Sigmoid colon (tissue), 6 donors: ENCODE measurements at regions not wholly inside any gene's neighbourhood (a gene's known extent, or its start where the extent isn't known, plus 50 kb on each side); places are given as distances from the start of the nearest gene placed in this dataset.

Experiments used
- DNase-seq: peaks from one replicate; pipeline ENCODE4 v3.0.0-alpha.2; 2019
- H3K27ac ChIP-seq, 4 donors: fragments of 200-600 bp; sonication (generic); one replicate each; pipeline ENCODE4 v1.5.1; 2016 to 2019; ENCODE audit warnings: mild to moderate bottlenecking in 1 of 4
- H3K27me3 ChIP-seq, 3 donors: fragments of 200-600 bp; sonication (generic); one replicate each; pipeline ENCODE4 v1.5.1; 2019; ENCODE audit warnings: mild to moderate bottlenecking in 1 of 3
- H3K36me3 ChIP-seq, 4 donors: fragments of 200-600 bp; sonication (generic); one replicate each; pipeline ENCODE4 v1.5.1; 2016 to 2019
- H3K4me1 ChIP-seq, 4 donors: fragments of 200-600 bp; sonication (generic); one replicate each; pipeline ENCODE4 v1.5.1; 2017 to 2019
- H3K4me3 ChIP-seq, 4 donors: fragments of 200-600 bp; sonication (generic); one replicate each; pipeline ENCODE4 v1.5.1; 2017 to 2019; ENCODE audit warnings: mild to moderate bottlenecking in 2 of 4, moderate library complexity in 1 of 4
- H3K9me3 ChIP-seq, 4 donors: fragments of 200-600 bp in 3 of 4; sonication (generic) in 3 of 4; one replicate each; pipeline versions ENCODE4 v1.5.1 to v1.6.1; 2013 to 2019
- CTCF ChIP-seq, 4 experiments: fragments of 450-650 bp in 3 of 4; fragments of 200-600 bp in 1 of 4; IDR thresholded peaks; one replicate each; pipeline ENCODE4 v1.5.1; 2016 to 2019; ENCODE audit warnings: antibody characterized with exemption in 4 of 4, mild to moderate bottlenecking in 3 of 4, moderate library complexity in 2 of 4
- EP300 ChIP-seq, 4 donors: sonication (generic); formaldehyde crosslinking; IDR thresholded peaks; one replicate each; pipeline ENCODE4 v1.6.1; 2017; ENCODE audit warnings: antibody characterized with exemption in 4 of 4
- POLR2A ChIP-seq, 2 donors: fragments of 450-650 bp; IDR thresholded peaks; one replicate each; pipeline ENCODE4 v1.6.1; 2016; ENCODE audit warnings: antibody characterized with exemption in 2 of 2, mild to moderate bottlenecking in 2 of 2, moderate library complexity in 2 of 2
- POLR2AphosphoS5 ChIP-seq, 4 donors: sonication (generic); formaldehyde crosslinking; IDR thresholded peaks; one replicate each; pipeline ENCODE4 v1.6.1; 2017; ENCODE audit warnings: antibody characterized with exemption in 4 of 4
- WGBS, 2 donors: extraction: QIAGEN DNeasy Blood & Tissue Kit; methylation state at CpG; one replicate each; pipeline ENCODE4 v1.1.7; 2013; 5-methylcytosine and 5-hydroxymethylcytosine counted together
- intact Hi-C: fragments of 100-400 bp; cut with DNase I; formaldehyde crosslinking; loops from one replicate; pipeline ENCODE4 v1.15.1; 2023
- donor health status: healthy with polysubstance abuse.
- donor health status: healthy.

GRCh38 chr2:217418544-217418943 lies 558.7 kb upstream of the TNP1 start:
- TF ChIP-seq POLR2AphosphoS5 (IDR thresholded peaks at IDR 0.05), result no peak
- no peak for TF ChIP-seq POLR2A (IDR thresholded peaks at IDR 0.05)
- TF ChIP-seq CTCF (IDR thresholded peaks at IDR 0.05), result no peak
- no peak for TF ChIP-seq EP300 (IDR thresholded peaks at IDR 0.05)
- intact Hi-C loops, result loop anchor here (10.0 kb wide), 1 partner anchor 664 kb away; no protein-coding TSS in a partner anchor
- no peaks in the 10 kb centered on the region for H3K9me3 ChIP-seq
- WGBS, 2 donors, result 79 to 85% methylated on average over 3 of the region's 3 CpGs
- H3K4me3 ChIP-seq, result no peak overlapping the region
- peak overlapping the region; percentile 75 to 82 (median 80) for H3K27ac ChIP-seq
- no peak for DNase-seq
- H3K36me3 ChIP-seq, result no peaks in the 10 kb centered on the region
- H3K4me1 ChIP-seq, result peaks cover 0 to 69% (median 43%) of the 10 kb centered on the region in 4 donors
- no peaks in the 10 kb centered on the region for H3K27me3 ChIP-seq

GRCh38 chr2:217418090-217418489 lies 558.2 kb upstream of the TNP1 start:
- H3K4me3 ChIP-seq, result no peak overlapping the region
- WGBS, 2 donors, result 82 to 85% methylated on average over 3 of the region's 3 CpGs
- intact Hi-C loops, result loop anchor here (10.0 kb wide), 1 partner anchor 663 kb away; no protein-coding TSS in a partner anchor
- no peak for TF ChIP-seq EP300 (IDR thresholded peaks at IDR 0.05)
- TF ChIP-seq POLR2AphosphoS5 (IDR thresholded peaks at IDR 0.05), result no peak
- TF ChIP-seq CTCF (IDR thresholded peaks at IDR 0.05), result no peak
- TF ChIP-seq POLR2A (IDR thresholded peaks at IDR 0.05), result no peak
- H3K9me3 ChIP-seq, result no peaks in the 10 kb centered on the region
- peak overlapping the region; percentile 75 to 82 (median 80) for H3K27ac ChIP-seq
- no peak for DNase-seq
- H3K4me1 ChIP-seq, result peaks cover 0 to 74% (median 48%) of the 10 kb centered on the region in 4 donors
- H3K27me3 ChIP-seq, result no peaks in the 10 kb centered on the region
- H3K36me3 ChIP-seq, result no peaks in the 10 kb centered on the region

DNA sequence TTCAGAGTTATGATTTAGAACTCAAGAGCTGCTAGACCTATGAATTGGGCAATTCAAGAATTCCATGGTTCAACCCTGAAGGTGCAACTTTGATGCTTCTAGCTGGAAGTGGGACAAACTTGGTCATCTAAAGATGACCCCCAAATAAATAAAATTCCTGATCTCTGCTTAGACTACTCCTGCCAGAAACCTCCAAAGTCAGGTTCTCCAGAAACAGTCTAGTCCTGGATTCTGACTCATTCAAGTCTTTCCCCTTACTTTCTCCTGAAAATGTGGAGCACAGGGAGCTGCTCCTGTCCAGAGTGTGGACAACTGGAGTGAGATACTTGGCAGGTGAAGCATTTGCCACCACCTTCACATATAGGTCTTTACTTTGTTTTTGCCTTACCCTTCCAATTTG lies 557.7 kb upstream of the TNP1 start:
- Histone ChIP-seq H3K4me3 (no peak overlapping the region), H3K4me1 (peaks cover 0 to 79% (median 54%) of the 10 kb centered on the region in 4 donors), H3K36me3 (no peaks in the 10 kb centered on the region), H3K9me3 (no peaks in the 10 kb centered on the region), H3K27ac (peak overlapping the region; percentile 75 to 82 (median 80)), H3K27me3 (no peaks in the 10 kb centered on the region)
- TF ChIP-seq CTCF (IDR thresholded peaks at IDR 0.05) (no peak), POLR2AphosphoS5 (IDR thresholded peaks at IDR 0.05) (no peak), EP300 (IDR thresholded peaks at IDR 0.05) (no peak), POLR2A (IDR thresholded peaks at IDR 0.05) (no peak)
- intact Hi-C loops, result loop anchor here (10.0 kb wide), 1 partner anchor 663 kb away; no protein-coding TSS in a partner anchor
- no peak for DNase-seq

DNA sequence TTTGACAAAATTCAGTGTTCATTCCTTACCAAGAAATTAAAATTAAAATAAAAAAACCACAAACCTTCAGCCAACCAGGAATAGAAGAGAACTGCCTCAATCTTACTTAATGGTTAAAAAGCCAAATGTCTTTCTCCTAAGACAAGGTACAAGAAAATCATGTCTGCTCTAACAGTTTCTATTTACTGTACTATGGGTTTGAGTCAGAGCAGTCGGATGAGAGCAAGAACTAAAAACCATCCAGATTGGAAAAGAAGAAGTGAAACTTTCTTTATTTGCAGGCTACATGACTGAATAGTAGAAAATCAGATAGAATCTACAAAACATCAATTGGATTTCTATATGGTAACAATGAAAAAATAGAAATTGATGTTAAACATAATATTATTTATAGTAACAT lies 555.5 kb upstream of the TNP1 start:
- 57 to 75% methylated on average over 1 of the region's 1 CpG for whole genome bisulfite sequencing, 2 donors
- Histone ChIP-seq H3K9me3 (no peaks in the 10 kb centered on the region), H3K4me1 (peaks cover 0 to 85% (median 59%) of the 10 kb centered on the region in 4 donors), H3K27me3 (no peaks in the 10 kb centered on the region), H3K27ac (peak overlapping the region in 2 of 4 donors; percentile 83 to 85), H3K4me3 (no peak overlapping the region), H3K36me3 (no peaks in the 10 kb centered on the region)
- no peak for DNase-seq
- intact Hi-C loops, result loop anchor here (10.0 kb wide), 1 partner anchor 661 kb away; no protein-coding TSS in a partner anchor
- TF ChIP-seq EP300 (IDR thresholded peaks at IDR 0.05) (no peak), POLR2A (IDR thresholded peaks at IDR 0.05) (no peak), CTCF (IDR thresholded peaks at IDR 0.05) (no peak), POLR2AphosphoS5 (IDR thresholded peaks at IDR 0.05) (no peak)

- H3K4me1 ChIP-seq, result peaks cover 0 to 84% (median 59%) of the 10 kb centered on the region in 4 donors
Observed at GRCh38 chr2:217414429-217414828, 554.6 kb upstream of the TNP1 start.

More at GRCh38 chr2:217414429-217414828, 554.6 kb upstream of the TNP1 start:
- H3K36me3 ChIP-seq, result no peaks in the 10 kb centered on the region
- TF ChIP-seq POLR2AphosphoS5 (IDR thresholded peaks at IDR 0.05) (peak in 3 of 4 donors; percentile 29 to 63 (median 45)), POLR2A (IDR thresholded peaks at IDR 0.05) (no peak), EP300 (IDR thresholded peaks at IDR 0.05) (no peak)
- no peaks in the 10 kb centered on the region for H3K27me3 ChIP-seq
- no peak for DNase-seq
- H3K27ac ChIP-seq, result peak overlapping the region; percentile 78 to 85 (median 81)
- H3K9me3 ChIP-seq, result no peaks in the 10 kb centered on the region
- intact Hi-C loops, result loop anchor here (10.0 kb wide), 1 partner anchor 660 kb away; no protein-coding TSS in a partner anchor
- no peak overlapping the region for H3K4me3 ChIP-seq
- 56 to 65% methylated on average over 4 of the region's 4 CpGs for WGBS, 2 donors
